Thoracic aorta (tissue), 2 donors: ENCODE measurements at regions not wholly inside any gene's neighbourhood (a gene's known extent, or its start where the extent isn't known, plus 50 kb on each side); places are given as distances from the start of the nearest gene placed in this dataset.

Source experiments
- ATAC-seq: fragments of 150-250 bp; one replicate; pipeline ENCODE4 v1.8.0; 2017; ENCODE audit warnings: low read depth; ENCODE audit not compliant: insufficient number of reproducible peaks, low FRiP score
- DNase-seq: peaks from one replicate; pipeline ENCODE4 v3.0.0-alpha.2; 2020; ENCODE audit warnings: low spot score
- H3K27ac ChIP-seq, 2 donors: fragments of 200-600 bp; sonication (generic); 1 replicate in 1 of 2; 2 replicates in 1 of 2; pipeline ENCODE4 v1.5.1; 2016; ENCODE audit warnings: mild to moderate bottlenecking in 2 of 2, moderate library complexity in 2 of 2
- H3K27me3 ChIP-seq: fragments of 200-600 bp; sonication (generic); replicated peaks from 2 replicates; pipeline ENCODE4 v1.6.0; 2016; ENCODE audit warnings: mild to moderate bottlenecking; ENCODE audit not compliant: insufficient read depth
- H3K36me3 ChIP-seq: fragments of 200-600 bp; sonication (generic); one replicate; pipeline ENCODE4 v1.5.1; 2016
- H3K4me1 ChIP-seq, 2 donors: fragments of 200-600 bp; sonication (generic); 1 replicate in 1 of 2; 2 replicates in 1 of 2; pipeline versions ENCODE4 v1.5.1 to v1.6.0; 2016; ENCODE audit warnings: low read depth in 2 of 2, mild to moderate bottlenecking in 1 of 2; ENCODE audit not compliant: control insufficient read depth in 1 of 2
- H3K4me3 ChIP-seq: fragments of 200-600 bp; sonication (generic); 2 replicates; pipeline ENCODE4 v1.5.1; 2016; ENCODE audit warnings: mild to moderate bottlenecking
- H3K9me3 ChIP-seq: fragments of 200-600 bp; sonication (generic); 2 replicates; pipeline ENCODE4 v1.5.1; 2016
- CTCF ChIP-seq: fragments of 200-600 bp; sonication (generic); IDR thresholded peaks from one replicate; pipeline ENCODE4 v1.5.1; 2019; ENCODE audit warnings: antibody characterized with exemption

DNA sequence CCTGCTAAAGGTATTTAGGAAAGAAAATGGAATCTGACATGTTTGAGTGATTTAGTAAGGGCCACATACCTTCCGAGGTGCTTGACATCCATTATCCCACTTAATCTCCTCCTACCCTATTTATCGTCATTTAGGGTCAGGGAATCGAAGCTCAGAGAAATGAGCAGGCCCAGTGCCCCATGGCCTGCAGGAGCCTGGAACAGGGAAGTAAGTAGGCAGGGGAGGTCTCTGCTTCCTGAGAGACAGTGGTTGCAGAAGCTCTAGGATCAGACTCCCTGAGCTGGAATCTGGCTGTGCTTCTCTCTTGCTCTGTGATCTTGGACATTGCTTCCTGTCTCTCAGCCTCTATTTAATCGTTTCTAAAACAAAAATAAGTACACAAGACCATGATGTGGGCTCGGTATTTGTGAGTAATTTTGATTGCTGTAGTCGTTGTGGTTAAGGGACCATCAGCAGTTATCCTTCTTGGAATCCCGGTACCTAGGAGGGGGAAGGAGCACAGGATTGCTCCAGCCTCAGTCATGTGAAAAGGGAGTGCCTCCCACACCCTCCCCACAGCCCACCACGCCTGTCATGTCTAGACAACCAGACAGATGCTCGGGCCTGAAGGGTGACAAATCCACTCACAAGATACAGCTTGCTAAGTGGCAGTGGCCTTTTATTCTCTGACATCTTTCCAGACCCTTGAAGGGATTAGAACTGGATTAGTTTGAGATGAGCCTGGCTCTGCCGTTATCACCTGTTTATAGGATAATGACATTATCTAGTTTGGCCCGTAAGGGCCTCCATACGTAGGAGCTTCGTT lies 169.2 kb upstream of the TSHZ3 start:
- Histone ChIP-seq H3K27me3 (no peaks in the 10 kb centered on the region), H3K4me3 (no peak overlapping the region), H3K9me3 (no peaks in the 10 kb centered on the region), H3K27ac (no peak overlapping the region), H3K4me1 (no peaks in the 10 kb centered on the region), H3K36me3 (no peaks in the 10 kb centered on the region)
- ATAC-seq, result no peak
- no peak for TF ChIP-seq CTCF
- DNase-seq, result no peak

- Histone ChIP-seq H3K4me3 (no peak overlapping the region), H3K4me1 (no peaks in the 10 kb centered on the region), H3K9me3 (no peaks in the 10 kb centered on the region), H3K27me3 (no peaks in the 10 kb centered on the region), H3K36me3 (no peaks in the 10 kb centered on the region), H3K27ac (no peak overlapping the region)
- DNase-seq (no peak), ATAC-seq (no peak)
- TF ChIP-seq CTCF, result no peak
These were observed 170.0 kb upstream of the TSHZ3 start for GRCh38 chr19:31519256-31519655.

GRCh38 chr19:31519908-31520307 lies 170.7 kb upstream of the TSHZ3 start:
- Histone ChIP-seq H3K27me3 (no peaks in the 10 kb centered on the region), H3K4me3 (no peak overlapping the region), H3K27ac (no peak overlapping the region), H3K36me3 (no peaks in the 10 kb centered on the region), H3K4me1 (no peaks in the 10 kb centered on the region), H3K9me3 (no peaks in the 10 kb centered on the region)
- DNase-seq, result no peak
- no peak for ATAC-seq
- no peak for TF ChIP-seq CTCF

DNA sequence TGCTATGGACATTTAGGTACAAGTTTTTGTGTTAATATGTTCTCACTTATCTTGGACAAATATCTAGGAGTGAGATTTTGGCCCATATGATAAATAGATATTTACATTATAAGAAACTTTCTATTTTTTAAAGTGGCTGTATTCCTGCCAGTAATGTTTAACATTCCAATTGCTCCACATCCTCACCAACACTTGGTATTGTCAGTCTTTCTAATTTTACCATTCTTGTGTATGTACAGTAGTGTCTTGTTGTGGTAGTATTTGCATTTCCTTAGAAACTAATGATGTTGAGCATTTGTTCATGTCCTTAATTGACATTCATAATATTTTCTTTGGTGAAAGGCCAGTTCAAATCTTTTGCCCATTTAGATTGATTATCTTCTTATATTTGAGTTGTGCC lies 171.4 kb upstream of the TSHZ3 start:
- Histone ChIP-seq H3K27ac (no peak overlapping the region), H3K4me3 (no peak overlapping the region), H3K9me3 (peaks cover 4% of the 10 kb centered on the region), H3K36me3 (no peaks in the 10 kb centered on the region), H3K4me1 (no peaks in the 10 kb centered on the region), H3K27me3 (no peaks in the 10 kb centered on the region)
- DNase-seq (no peak), ATAC-seq (no peak)
- TF ChIP-seq CTCF, result no peak

DNA sequence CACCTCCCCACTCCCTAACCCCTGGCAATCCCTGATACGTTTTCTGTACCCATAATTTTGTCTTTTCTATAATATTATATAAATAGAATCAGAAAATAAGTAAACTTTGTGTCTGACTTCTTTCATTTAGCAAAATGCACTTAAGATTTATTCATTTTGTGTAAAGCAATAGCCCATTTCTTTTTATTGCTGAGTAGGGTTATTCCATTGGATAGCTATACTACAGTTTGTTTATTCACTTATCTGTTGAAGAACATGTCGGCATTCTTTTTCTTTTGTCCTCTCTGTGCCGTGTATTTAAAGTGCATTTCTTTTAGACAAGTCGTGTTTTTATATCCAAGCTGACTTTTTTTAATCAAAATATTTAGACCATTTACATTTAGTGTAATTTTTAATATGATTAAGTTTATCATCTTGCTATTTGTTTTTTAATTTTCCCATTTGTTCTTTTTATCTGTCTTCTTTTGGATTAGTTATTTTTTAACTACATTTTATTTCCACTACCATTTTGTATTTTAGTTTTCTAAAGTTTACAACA lies 176.4 kb upstream of the TSHZ3 start:
- Histone ChIP-seq H3K27me3 (no peaks in the 10 kb centered on the region), H3K9me3 (peaks cover 6% of the 10 kb centered on the region), H3K4me1 (no peaks in the 10 kb centered on the region), H3K36me3 (no peaks in the 10 kb centered on the region), H3K27ac (no peak overlapping the region), H3K4me3 (no peak overlapping the region)
- no peak for TF ChIP-seq CTCF
- DNase-seq, result no peak
- no peak for ATAC-seq
